A549 (cell line): ENCODE measurements at regions not wholly inside any gene's neighbourhood (a gene's known extent, or its start where the extent isn't known, plus 50 kb on each side); places are given as distances from the start of the nearest gene placed in this dataset.

Experiments used
- ATAC-seq, 2 experiments: fragments of 200-7000 bp in 1 of 2; fragments of >200 bp in 1 of 2; cut with Nextera tagmentation in 1 of 2; cut with Tn5 transposase in 1 of 2; 3 replicates each; pipeline versions ENCODE4 v1.8.0 to v1.9.1; 2018 to 2020; ENCODE audit warnings: mild to moderate bottlenecking in 1 of 2, moderate library complexity in 1 of 2
- CTCF ChIA-PET: fragments of 300-600 bp; sonication (Branson Sonifier 250); formaldehyde crosslinking; extraction: SDS; loops from one replicate; lab custom pipeline; 2021; ENCODE audit warnings: antibody characterized with exemption, inconsistent platforms; lab: Yijun Ruan, JAX
- POLR2A ChIA-PET: fragments of 350-600 bp; formaldehyde crosslinking; extraction: SDS; loops from one replicate; lab custom pipeline; 2021; ENCODE audit warnings: antibody characterized with exemption, inconsistent platforms; lab: Yijun Ruan, JAX
- DNase-seq, 2 experiments: peaks; one replicate each; pipeline versions ENCODE4 v3.0.0 to v3.0.0-alpha.2; 2011 to 2016; ENCODE audit warnings: low read depth in 1 of 2, low spot score in 1 of 2
- FAIRE-seq: peaks from 2 replicates; lab custom pipeline; 2011; peaks lifted over from hg19 to GRCh38; lab: Jason Lieb, UNC
- H3K27ac ChIP-seq, 2 experiments: fragments of >200 bp; sonication (Bioruptor Twin); formaldehyde crosslinking; 3 replicates each; pipeline ENCODE4 v1.5.1; 2016 to 2017
- H3K4me1 ChIP-seq: fragments of >200 bp; sonication (Bioruptor Twin); formaldehyde crosslinking; 3 replicates; pipeline ENCODE4 v1.6.1; 2016
- H3K4me2 ChIP-seq: fragments of >200 bp; sonication (Bioruptor Twin); formaldehyde crosslinking; 3 replicates; pipeline ENCODE4 v1.6.1; 2016
- H3K4me3 ChIP-seq: fragments of >200 bp; sonication (Bioruptor Twin); formaldehyde crosslinking; 3 replicates; pipeline ENCODE4 v1.5.1; 2016
- H3K9me3 ChIP-seq: fragments of >200 bp; sonication (Bioruptor Twin); formaldehyde crosslinking; 3 replicates; pipeline ENCODE4 v1.6.1; 2016
- CEBPB ChIP-seq, 2 experiments: fragments of >200 bp in 1 of 2; sonication (Bioruptor Twin) in 1 of 2; formaldehyde crosslinking in 1 of 2; IDR thresholded peaks; 2 replicates each; pipeline ENCODE4 v1.6.1; 2012 to 2016
- CTCF ChIP-seq: fragments of >200 bp; sonication (Bioruptor Twin); formaldehyde crosslinking; IDR thresholded peaks from 3 replicates; pipeline ENCODE4 v1.5.1; 2016
- ELK1 ChIP-seq: fragments of 150-350 bp; IDR thresholded peaks from 2 replicates; pipeline ENCODE4 v1.6.1; 2014; ENCODE audit warnings: low read depth, mild to moderate bottlenecking, low read length
- EP300 ChIP-seq, 2 experiments: fragments of >200 bp; sonication (Bioruptor Twin); formaldehyde crosslinking; IDR thresholded peaks; 2 replicates in 1 of 2; 3 replicates in 1 of 2; pipeline ENCODE4 v1.6.1; 2016 to 2017
- FOSL2 ChIP-seq, 2 experiments: fragments of 450-650 bp in 1 of 2; fragments of >200 bp in 1 of 2; sonication (Bioruptor Twin) in 1 of 2; formaldehyde crosslinking; IDR thresholded peaks; 2 replicates each; pipeline versions ENCODE4 v1.5.0 to v1.6.1; 2016 to 2020; ENCODE audit warnings: mild to moderate bottlenecking in 1 of 2, moderate library complexity in 1 of 2
- FOXS1 ChIP-seq: fragments of 250-450 bp; sonication (Bioruptor Pico); IDR thresholded peaks from 2 replicates; pipeline ENCODE4 v1.5.0; 2020; ENCODE audit warnings: mild to moderate bottlenecking, moderate library complexity
- HES2 ChIP-seq: fragments of >200 bp; sonication (Bioruptor Twin); formaldehyde crosslinking; IDR thresholded peaks from 2 replicates; pipeline ENCODE4 v1.6.1; 2016
- JUN ChIP-seq, 2 experiments: fragments of >200 bp; sonication (Bioruptor Twin); formaldehyde crosslinking; IDR thresholded peaks; 2 replicates in 1 of 2; 3 replicates in 1 of 2; pipeline ENCODE4 v1.6.1; 2016 to 2017
- MAX ChIP-seq: IDR thresholded peaks from 2 replicates; pipeline ENCODE4 v1.6.1; 2012
- NFE2L2 ChIP-seq: fragments of 150-350 bp; conservative IDR thresholded peaks from 2 replicates; pipeline ENCODE4 v1.6.1; 2014; ENCODE audit warnings: low read length
- NPAS2 ChIP-seq: fragments of 250-450 bp; sonication (Bioruptor Pico); IDR thresholded peaks from 2 replicates; pipeline ENCODE4 v1.8.0; 2022; ENCODE audit warnings: mild to moderate bottlenecking, moderate library complexity, borderline replicate concordance
- RARB ChIP-seq: fragments of 250-450 bp; sonication (Bioruptor Pico); IDR thresholded peaks from 2 replicates; pipeline ENCODE4 v1.8.0; 2021; ENCODE audit warnings: mild to moderate bottlenecking, moderate library complexity
- REST ChIP-seq: fragments of 200-600 bp; sonication (generic); IDR thresholded peaks from 2 replicates; pipeline ENCODE4 v1.6.1; 2016; ENCODE audit warnings: antibody characterized with exemption, mild to moderate bottlenecking, moderate library complexity
- RNF2 ChIP-seq: fragments of 200-600 bp; sonication (generic); IDR thresholded peaks from 2 replicates; pipeline ENCODE4 v1.6.1; 2016; ENCODE audit warnings: low read depth, mild to moderate bottlenecking, antibody characterized with exemption, moderate library complexity, borderline replicate concordance
- TFCP2L1 ChIP-seq: fragments of 250-450 bp; sonication (Bioruptor Pico); IDR thresholded peaks from 2 replicates; pipeline ENCODE4 v1.5.0; 2021; ENCODE audit warnings: mild to moderate bottlenecking
- ZC3H11A ChIP-seq: fragments of 450-650 bp; IDR thresholded peaks from 2 replicates; pipeline ENCODE4 v1.6.1; 2014; ENCODE audit warnings: antibody characterized with exemption, mild to moderate bottlenecking
- ZNF302 ChIP-seq: fragments of 250-450 bp; sonication (Bioruptor Pico); IDR thresholded peaks from 2 replicates; pipeline ENCODE4 v1.9.0; 2021; ENCODE audit warnings: inconsistent platforms, mild to moderate bottlenecking, moderate library complexity
- WGBS: methylation state at CpG from one replicate; pipeline ENCODE4 v1.1.6; 2017; ENCODE audit errors: missing lambda C conversion rate; 5-methylcytosine and 5-hydroxymethylcytosine counted together

- TF ChIP-seq ELK1 (no peak), MAX (no peak), RNF2 (no peak), TFCP2L1 (CRISPR knock-in tag) (no peak), JUN (IDR thresholded peaks at IDR 0.05) (no peak)
- TF ChIP-seq, all 56 proteins: peak for 0
These were observed 615.0 kb downstream of the ZNF608 start (continued) for GRCh38 chr5:124131466-124131865.

- WGBS: 60% methylated on average over 6 of the region's 6 CpGs
- Histone ChIP-seq H3K4me1 (no peaks in the 10 kb centered on the region), H3K9me3 (no peaks in the 10 kb centered on the region), H3K27ac (no peak overlapping the region), H3K4me2 (no peak overlapping the region), H3K4me3 (no peak overlapping the region)
- DNase-seq (no peak), FAIRE-seq (no peak), ATAC-seq (no peak)
- TF ChIP-seq NPAS2 (CRISPR knock-in tag) (no peak), ZNF302 (no peak), NFE2L2 (no peak), CEBPB (IDR thresholded peaks at IDR 0.05) (no peak), CTCF (no peak), RARB (no peak), ZC3H11A (no peak), FOXS1 (CRISPR knock-in tag) (no peak)
- POLR2A ChIA-PET: no interaction called here
- CTCF ChIA-PET: no interaction called here
These were observed 615.6 kb downstream of the ZNF608 start for GRCh38 chr5:124130816-124131215.

- 30% methylated on average over 3 of the region's 3 CpGs for WGBS
- no peak overlapping the region for H3K27ac ChIP-seq
- H3K4me3 ChIP-seq: no peak overlapping the region
- ChIA-PET POLR2A (no interaction called here), CTCF (no interaction called here)
- ATAC-seq (no peak), DNase-seq (no peak), FAIRE-seq (no peak)
- H3K4me2 ChIP-seq: no peak overlapping the region
- TF ChIP-seq FOSL2 (IDR thresholded peaks at IDR 0.05) (no peak), FOSL2 (CRISPR knock-in tag; IDR thresholded peaks at IDR 0.05) (no peak), EP300 (IDR thresholded peaks at IDR 0.05) (no peak), HES2 (no peak), JUN (IDR thresholded peaks at IDR 0.05) (no peak), REST (no peak), ZNF302 (no peak)
- H3K9me3 ChIP-seq: no peaks in the 10 kb centered on the region
- no peaks in the 10 kb centered on the region for H3K4me1 ChIP-seq
These were observed 616.9 kb downstream of the CSNK1G3 start for GRCh38 chr5:124128867-124129266.
